Neuronal stem cell (in vitro differentiated cells): ENCODE measurements at regions not wholly inside any gene's neighbourhood (a gene's known extent, or its start where the extent isn't known, plus 50 kb on each side); places are given as distances from the start of the nearest gene placed in this dataset.
A peak's percentile ranks its signal among the peaks of the same experiment; 100 is the strongest.

ENCODE experiments used
- DNase-seq: peaks from one replicate; pipeline ENCODE4 v3.0.0-alpha.2; 2013; ENCODE audit warnings: low spot score
- H2AFZ ChIP-seq: one replicate; pipeline ENCODE4 v1.6.1; 2013; ENCODE audit warnings: mild to moderate bottlenecking, low read length, inconsistent platforms
- H2AK5ac ChIP-seq: 2 replicates; pipeline ENCODE4 v1.6.1; 2013; ENCODE audit warnings: low read depth, mild to moderate bottlenecking, inconsistent platforms, low read length, moderate library complexity, mixed read lengths
- H2BK120ac ChIP-seq: 2 replicates; pipeline ENCODE4 v1.6.1; 2013; ENCODE audit warnings: low read depth, mild to moderate bottlenecking, inconsistent platforms, low read length, moderate library complexity, mixed read lengths
- H2BK12ac ChIP-seq: one replicate; pipeline ENCODE4 v1.6.1; 2013; ENCODE audit warnings: low read length, inconsistent platforms
- H2BK15ac ChIP-seq: 2 replicates; pipeline ENCODE4 v1.6.1; 2013; ENCODE audit warnings: mild to moderate bottlenecking, low read length, inconsistent platforms, mixed read lengths
- H2BK5ac ChIP-seq: one replicate; pipeline ENCODE4 v1.6.1; 2013; ENCODE audit warnings: inconsistent platforms, mild to moderate bottlenecking, low read length, moderate library complexity
- H3K14ac ChIP-seq: one replicate; pipeline ENCODE4 v1.6.1; 2013; ENCODE audit warnings: low read length, inconsistent platforms
- H3K18ac ChIP-seq: 2 replicates; pipeline ENCODE4 v1.6.1; 2013; ENCODE audit warnings: low read length, inconsistent platforms
- H3K23ac ChIP-seq: 2 replicates; pipeline ENCODE4 v1.6.1; 2013; ENCODE audit warnings: low read depth, mild to moderate bottlenecking, mixed read lengths, low read length, inconsistent platforms; ENCODE audit not compliant: poor library complexity
- H3K27ac ChIP-seq: replicated peaks from 3 replicates; pipeline ENCODE4 v1.5.1; 2013; ENCODE audit warnings: low read length, inconsistent platforms
- H3K27me3 ChIP-seq, 3 experiments: 2 replicates each; pipeline ENCODE4 v1.6.1; 2013; ENCODE audit warnings: low read length in 3 of 3, mild to moderate bottlenecking in 2 of 3, inconsistent platforms in 1 of 3, low read depth in 1 of 3, mixed read lengths in 1 of 3, moderate library complexity in 1 of 3; ENCODE audit not compliant: control insufficient read depth in 3 of 3, insufficient read depth in 3 of 3
- H3K36me3 ChIP-seq, 2 donors: replicated peaks in 1 of 2; 2 replicates each; pipeline ENCODE4 v1.6.1; 2013; ENCODE audit warnings: low read length in 2 of 2; ENCODE audit not compliant: control insufficient read depth in 2 of 2, insufficient read depth in 2 of 2
- H3K4ac ChIP-seq: 2 replicates; pipeline ENCODE4 v1.6.1; 2013; ENCODE audit warnings: inconsistent platforms, mild to moderate bottlenecking, low read length, moderate library complexity
- H3K4me1 ChIP-seq, 2 donors: 1 replicate in 1 of 2; 2 replicates in 1 of 2; pipeline ENCODE4 v1.6.1; 2013; ENCODE audit warnings: low read length in 2 of 2, low read depth in 1 of 2; ENCODE audit not compliant: control insufficient read depth in 2 of 2, insufficient read depth in 1 of 2
- H3K4me2 ChIP-seq: one replicate; pipeline ENCODE4 v1.6.1; 2013; ENCODE audit warnings: mild to moderate bottlenecking, low read length, inconsistent platforms; ENCODE audit not compliant: insufficient read depth, poor library complexity, severe bottlenecking
- H3K4me3 ChIP-seq, 2 donors: 2 replicates each; pipeline ENCODE4 v1.5.1; 2013; ENCODE audit warnings: low read length in 2 of 2, mild to moderate bottlenecking in 2 of 2, inconsistent platforms in 1 of 2, moderate library complexity in 1 of 2
- H3K79me1 ChIP-seq: one replicate; pipeline ENCODE4 v1.6.1; 2013; ENCODE audit warnings: low read depth, mild to moderate bottlenecking, inconsistent platforms, low read length, moderate library complexity
- H3K9ac ChIP-seq: one replicate; pipeline ENCODE4 v1.6.1; 2013; ENCODE audit warnings: mild to moderate bottlenecking, low read depth, low read length, inconsistent platforms; ENCODE audit not compliant: poor library complexity
- H3K9me3 ChIP-seq, 2 donors: replicated peaks in 1 of 2; 2 replicates each; pipeline versions ENCODE3 to v1.6.1; 2013; ENCODE audit warnings: low read length in 2 of 2, mild to moderate bottlenecking in 2 of 2, inconsistent platforms in 1 of 2, low read depth in 1 of 2, mixed read lengths in 1 of 2, moderate library complexity in 1 of 2; ENCODE audit not compliant: control insufficient read depth in 2 of 2, insufficient read depth in 1 of 2
- H4K8ac ChIP-seq: one replicate; pipeline ENCODE4 v1.6.1; 2013; ENCODE audit warnings: low read depth, mild to moderate bottlenecking, inconsistent platforms, low read length, moderate library complexity
- H4K91ac ChIP-seq: one replicate; pipeline ENCODE4 v1.6.1; 2013; ENCODE audit warnings: low read length, low read depth, mild to moderate bottlenecking, inconsistent platforms; ENCODE audit not compliant: poor library complexity
- WGBS, 2 donors: extraction: QIAGEN DNeasy Blood & Tissue Kit; methylation state at CpG; one replicate each; pipeline ENCODE4 v1.1.7; 2013; ENCODE audit warnings: missing lambda C conversion rate in 2 of 2, mixed read lengths in 1 of 2; ENCODE audit not compliant: insufficient read length in 2 of 2, insufficient replicate concordance in 1 of 2; ENCODE audit errors: extremely low coverage in 2 of 2; 5-methylcytosine and 5-hydroxymethylcytosine counted together

DNA sequence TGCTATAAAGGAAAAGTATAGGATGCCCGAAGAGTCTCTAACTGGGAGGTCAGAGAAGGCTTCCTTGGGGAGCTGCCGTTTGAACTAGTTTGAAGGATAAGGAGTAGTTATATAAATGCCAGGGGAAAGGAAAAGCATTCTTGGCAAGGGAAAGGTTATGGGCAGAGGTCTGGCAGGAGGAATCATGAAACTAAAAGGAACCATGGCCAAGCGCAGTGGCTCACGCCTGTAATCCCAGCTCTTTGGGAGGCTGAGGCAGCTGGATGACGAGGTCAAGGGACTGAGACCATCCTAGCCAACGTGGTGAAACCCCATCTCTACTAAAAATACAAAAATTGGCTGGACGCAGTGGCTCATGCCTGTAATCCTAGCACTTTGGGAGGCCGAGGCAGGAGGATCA, 66.8 kb upstream of the EPCAM start:
- Histone ChIP-seq H4K91ac (no peak overlapping the region), H3K9ac (no peak overlapping the region), H2AK5ac (no peak overlapping the region), H3K36me3 (no peaks in the 10 kb centered on the region), H2BK12ac (no peak overlapping the region), H3K4ac (no peak overlapping the region), H3K18ac (no peak overlapping the region), H4K8ac (no peak overlapping the region), H3K27ac (no peak overlapping the region), H2BK15ac (no peak overlapping the region), H3K4me1 (peaks cover 2 to 39% of the 10 kb centered on the region in 2 donors), H2BK5ac (no peak overlapping the region), H3K23ac (no peak overlapping the region), H2AFZ (no peak overlapping the region), H3K14ac (no peak overlapping the region), H3K79me1 (no peaks in the 10 kb centered on the region), H2BK120ac (no peak overlapping the region), H3K4me2 (no peak overlapping the region), H3K27me3 (no peaks in the 10 kb centered on the region), H3K4me3 (no peak overlapping the region), H3K9me3 (no peaks in the 10 kb centered on the region)
- DNase-seq = no peak
- no CpG with 5 or more reads among the region's 8 CpGs for WGBS, 2 donors

GRCh38 chr2:47301731-47302130, 67.4 kb upstream of the EPCAM start:
- Histone ChIP-seq H2AK5ac (no peak overlapping the region), H3K4me1 (peaks cover 2 to 39% of the 10 kb centered on the region in 2 donors), H4K91ac (no peak overlapping the region), H2BK12ac (no peak overlapping the region), H3K27ac (no peak overlapping the region), H3K23ac (no peak overlapping the region), H3K9ac (no peak overlapping the region), H2AFZ (no peak overlapping the region), H3K14ac (no peak overlapping the region), H3K79me1 (no peaks in the 10 kb centered on the region), H4K8ac (no peak overlapping the region), H3K36me3 (no peaks in the 10 kb centered on the region), H2BK15ac (no peak overlapping the region), H2BK120ac (no peak overlapping the region), H2BK5ac (no peak overlapping the region), H3K18ac (no peak overlapping the region), H3K27me3 (no peaks in the 10 kb centered on the region), H3K4ac (no peak overlapping the region), H3K4me2 (no peak overlapping the region), H3K4me3 (no peak overlapping the region), H3K9me3 (no peaks in the 10 kb centered on the region)
- DNase-seq = no peak
- no CpG with 5 or more reads among the region's 4 CpGs for WGBS, 2 donors

DNA sequence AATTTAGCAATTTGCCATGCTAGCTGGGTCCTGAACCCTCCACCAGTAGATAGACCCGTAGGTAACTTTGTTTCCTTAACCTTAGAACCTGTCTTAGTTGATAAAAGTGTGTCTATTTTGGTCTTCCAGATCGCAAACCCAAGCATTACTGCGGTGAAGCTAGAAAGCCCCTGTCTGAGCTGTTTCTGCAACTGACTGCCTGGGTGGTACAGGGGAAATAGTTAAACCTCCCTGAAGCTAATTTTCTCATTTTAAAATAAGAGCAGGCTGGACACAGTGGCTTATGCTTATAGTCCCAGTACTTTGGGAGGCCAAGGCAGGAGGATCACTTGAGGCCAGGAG, 67.9 kb upstream of the EPCAM start:
- WGBS, 2 donors = no CpG with 5 or more reads among the region's 3 CpGs
- Histone ChIP-seq H3K4me3 (no peak overlapping the region), H2BK5ac (no peak overlapping the region), H3K4me1 (peaks cover 2 to 39% of the 10 kb centered on the region in 2 donors), H4K91ac (no peak overlapping the region), H3K9me3 (no peaks in the 10 kb centered on the region), H2AK5ac (no peak overlapping the region), H4K8ac (no peak overlapping the region), H2AFZ (peak overlapping the region; percentile 51), H3K36me3 (no peaks in the 10 kb centered on the region), H2BK15ac (no peak overlapping the region), H3K23ac (no peak overlapping the region), H3K4ac (no peak overlapping the region), H2BK120ac (no peak overlapping the region), H2BK12ac (no peak overlapping the region), H3K79me1 (no peaks in the 10 kb centered on the region), H3K9ac (no peak overlapping the region), H3K27me3 (no peaks in the 10 kb centered on the region), H3K4me2 (no peak overlapping the region), H3K14ac (no peak overlapping the region), H3K18ac (no peak overlapping the region), H3K27ac (no peak overlapping the region)
- no peak for DNase-seq

DNA sequence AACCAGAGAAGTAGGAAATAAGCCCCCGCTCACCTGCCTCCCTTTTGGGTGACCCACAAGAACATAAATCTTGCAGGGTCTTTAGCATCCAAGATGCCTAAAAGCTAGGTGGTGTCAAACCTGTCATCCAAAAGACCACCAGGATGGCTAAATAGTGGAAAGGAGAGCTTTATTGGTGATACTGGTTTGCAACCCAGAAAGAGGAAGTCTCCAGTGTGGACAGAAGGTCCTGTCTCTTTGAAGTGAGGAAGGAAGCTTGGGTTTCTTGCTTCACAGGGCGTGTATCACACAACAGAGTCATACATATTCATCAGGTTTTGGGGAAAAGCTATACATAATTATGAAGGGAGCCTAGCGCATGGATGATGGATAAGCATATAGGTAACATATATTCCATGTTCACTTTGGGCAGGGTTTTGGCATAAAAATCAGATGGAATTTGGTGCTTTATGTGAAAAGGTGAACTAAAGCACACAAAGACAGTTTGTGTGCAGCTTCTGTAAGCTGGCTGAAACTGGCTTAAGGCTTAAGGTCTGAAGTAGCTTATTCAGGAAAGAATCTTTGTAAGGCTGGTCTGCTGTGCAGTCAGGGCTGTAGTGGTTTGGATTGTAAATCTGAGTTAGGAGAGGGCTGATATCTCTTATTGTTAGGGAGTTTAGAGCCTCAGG, 68.4 kb upstream of the EPCAM start:
- Histone ChIP-seq H2BK12ac (no peak overlapping the region), H2BK15ac (no peak overlapping the region), H4K8ac (no peak overlapping the region), H3K4me1 (peaks cover 6 to 43% of the 10 kb centered on the region in 2 donors), H3K23ac (no peak overlapping the region), H3K14ac (no peak overlapping the region), H3K27me3 (no peaks in the 10 kb centered on the region), H3K9ac (no peak overlapping the region), H3K18ac (no peak overlapping the region), H3K36me3 (no peaks in the 10 kb centered on the region), H3K4me2 (no peak overlapping the region), H3K4ac (no peak overlapping the region), H2AFZ (peak overlapping the region; percentile 51), H2BK120ac (no peak overlapping the region), H4K91ac (no peak overlapping the region), H3K4me3 (no peak overlapping the region), H2AK5ac (no peak overlapping the region), H3K79me1 (no peaks in the 10 kb centered on the region), H3K27ac (no peak overlapping the region), H3K9me3 (no peaks in the 10 kb centered on the region), H2BK5ac (no peak overlapping the region)
- DNase-seq = no peak
- WGBS, 2 donors = no CpG with 5 or more reads among the region's 3 CpGs
